Epithelial cell of esophagus (primary cell): ENCODE measurements at regions not wholly inside any gene's neighbourhood (a gene's known extent, or its start where the extent isn't known, plus 50 kb on each side); places are given as distances from the start of the nearest gene placed in this dataset.
"Not testable (repeated sequence)": the region's sequence is repeated elsewhere in the genome, so short reads cannot be mapped to it uniquely, and the experiment has no call there.

ENCODE experiments used
- DNase-seq: peaks from one replicate; pipeline ENCODE4 v3.0.0; 2010; ENCODE audit warnings: low read depth
- H3K4me3 ChIP-seq: 2 replicates; pipeline ENCODE4 v1.5.1; 2011; ENCODE audit warnings: mild to moderate bottlenecking, low read length, control low read depth
- TF ChIP-seq, protein P1 (sequence below): IDR thresholded peaks from 2 replicates; pipeline ENCODE4 v1.5.1; 2011; ENCODE audit warnings: low read depth, mild to moderate bottlenecking, low read length, control low read depth, inconsistent platforms; ENCODE audit not compliant: insufficient read depth; ENCODE audit errors: missing control alignments

DNA sequence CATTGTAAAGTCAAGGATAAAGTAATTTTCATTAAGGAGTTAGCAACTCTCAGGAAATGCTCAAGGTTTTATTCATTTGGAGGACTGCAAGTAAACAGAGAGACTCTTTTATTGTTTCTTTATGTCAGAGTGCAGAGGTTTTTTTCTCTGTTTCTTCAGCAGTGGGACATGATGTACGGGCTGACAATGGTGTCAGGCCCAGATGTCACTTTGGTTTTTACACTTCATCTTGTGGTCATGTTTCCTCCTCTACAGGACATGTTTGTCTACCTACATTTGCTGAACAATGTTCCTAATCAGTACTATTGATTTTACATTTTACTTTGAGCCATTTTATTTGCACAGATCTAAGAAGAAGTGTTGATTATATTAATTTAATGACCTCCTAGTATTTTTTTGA lies 72.8 kb upstream of the PARP8 start:
- no peak for DNase-seq

DNA sequence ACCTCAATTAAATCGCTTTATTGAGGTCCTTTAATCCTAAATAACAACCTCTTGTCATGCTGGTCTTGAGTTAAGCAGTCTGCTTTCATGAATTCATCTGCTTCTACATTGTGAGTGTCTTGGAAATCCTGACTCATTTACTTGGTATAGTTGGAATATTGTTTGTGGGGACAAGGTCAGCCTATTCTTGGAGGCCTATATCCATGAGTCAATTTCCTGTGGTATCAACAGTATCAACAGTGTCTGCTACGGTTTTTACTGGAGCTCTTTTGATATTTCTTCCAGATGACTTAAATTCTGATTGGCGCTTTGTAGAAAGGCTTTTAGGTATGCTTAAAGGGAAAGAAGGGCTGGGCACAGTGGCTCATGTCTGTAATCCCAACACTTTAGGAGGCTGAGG lies 71.2 kb upstream of the PARP8 start:
- DNase-seq, result peak; percentile 84
- TF ChIP-seq, protein P1, sequence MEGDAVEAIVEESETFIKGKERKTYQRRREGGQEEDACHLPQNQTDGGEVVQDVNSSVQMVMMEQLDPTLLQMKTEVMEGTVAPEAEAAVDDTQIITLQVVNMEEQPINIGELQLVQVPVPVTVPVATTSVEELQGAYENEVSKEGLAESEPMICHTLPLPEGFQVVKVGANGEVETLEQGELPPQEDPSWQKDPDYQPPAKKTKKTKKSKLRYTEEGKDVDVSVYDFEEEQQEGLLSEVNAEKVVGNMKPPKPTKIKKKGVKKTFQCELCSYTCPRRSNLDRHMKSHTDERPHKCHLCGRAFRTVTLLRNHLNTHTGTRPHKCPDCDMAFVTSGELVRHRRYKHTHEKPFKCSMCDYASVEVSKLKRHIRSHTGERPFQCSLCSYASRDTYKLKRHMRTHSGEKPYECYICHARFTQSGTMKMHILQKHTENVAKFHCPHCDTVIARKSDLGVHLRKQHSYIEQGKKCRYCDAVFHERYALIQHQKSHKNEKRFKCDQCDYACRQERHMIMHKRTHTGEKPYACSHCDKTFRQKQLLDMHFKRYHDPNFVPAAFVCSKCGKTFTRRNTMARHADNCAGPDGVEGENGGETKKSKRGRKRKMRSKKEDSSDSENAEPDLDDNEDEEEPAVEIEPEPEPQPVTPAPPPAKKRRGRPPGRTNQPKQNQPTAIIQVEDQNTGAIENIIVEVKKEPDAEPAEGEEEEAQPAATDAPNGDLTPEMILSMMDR, result no peak
- H3K4me3 ChIP-seq, result no peak overlapping the region

More for the DNA sequence above, 72.8 kb upstream of the PARP8 start:
- TF ChIP-seq, protein P1, result no peak
- no peak overlapping the region for H3K4me3 ChIP-seq

DNA sequence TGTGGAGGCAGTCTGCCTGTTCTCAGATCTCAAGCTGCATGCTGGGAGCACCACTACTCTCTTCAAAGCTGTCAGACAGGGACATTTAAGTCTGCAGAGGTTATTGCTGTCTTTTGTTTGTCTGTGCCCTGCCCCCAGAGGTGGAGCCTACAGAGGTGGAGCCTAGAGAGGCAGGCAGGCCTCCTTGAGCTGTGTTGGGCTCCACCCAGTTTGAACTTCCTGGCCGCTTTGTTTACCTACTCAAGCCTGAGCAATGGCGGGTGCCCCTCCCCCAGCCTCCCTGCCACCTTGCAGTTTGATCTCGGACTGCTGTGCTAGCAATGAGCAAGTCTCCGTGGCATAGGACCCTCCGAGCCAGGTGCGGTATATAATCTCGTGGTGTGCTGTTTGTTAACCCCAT lies 64.9 kb upstream of the PARP8 start:
- H3K4me3 ChIP-seq, DNase-seq: not testable (repeated sequence)

DNA sequence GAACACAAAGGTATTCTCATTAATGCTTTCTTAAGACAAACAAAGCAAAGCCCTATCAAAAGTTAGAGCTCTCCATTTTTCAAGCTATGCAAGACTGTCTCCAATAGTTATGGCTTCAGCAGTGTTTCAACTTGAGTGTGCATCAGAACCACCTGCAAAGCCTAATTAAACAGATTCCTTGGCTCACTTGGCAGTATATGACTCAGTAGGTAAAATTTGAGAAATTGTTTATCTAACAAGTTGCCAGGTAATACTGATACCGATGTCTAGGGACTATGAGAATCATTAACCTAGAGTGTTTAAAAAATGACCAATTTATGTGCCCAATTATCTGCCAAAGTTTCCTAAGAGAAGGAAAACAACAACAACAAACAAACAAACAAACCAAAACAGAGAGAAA lies 60.3 kb upstream of the PARP8 start:
- TF ChIP-seq, protein P1, result no peak
- peak; percentile 47 for DNase-seq
- H3K4me3 ChIP-seq, result no peak overlapping the region

DNA sequence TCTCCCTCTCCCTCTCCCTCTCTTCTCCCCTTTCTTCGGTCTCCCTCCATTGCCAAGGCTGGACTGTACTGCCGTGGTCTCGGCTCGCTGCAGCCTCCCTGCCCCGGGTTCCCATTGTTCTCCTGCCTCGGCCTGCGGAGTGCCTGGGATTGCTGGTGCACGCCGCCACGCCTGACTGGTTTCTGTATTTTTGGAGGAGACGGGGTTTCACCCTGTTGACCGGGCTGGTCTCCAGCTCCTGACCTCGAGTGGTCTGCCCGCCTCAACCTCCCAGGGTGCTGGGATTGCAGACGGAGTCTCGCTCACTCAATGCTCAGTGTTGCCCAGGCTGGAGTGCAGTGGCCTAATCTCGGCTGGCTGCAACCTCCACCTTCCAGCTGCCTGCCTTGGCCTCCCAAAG lies 59.0 kb upstream of the PARP8 start:
- not testable (repeated sequence) for H3K4me3 ChIP-seq, DNase-seq

DNA sequence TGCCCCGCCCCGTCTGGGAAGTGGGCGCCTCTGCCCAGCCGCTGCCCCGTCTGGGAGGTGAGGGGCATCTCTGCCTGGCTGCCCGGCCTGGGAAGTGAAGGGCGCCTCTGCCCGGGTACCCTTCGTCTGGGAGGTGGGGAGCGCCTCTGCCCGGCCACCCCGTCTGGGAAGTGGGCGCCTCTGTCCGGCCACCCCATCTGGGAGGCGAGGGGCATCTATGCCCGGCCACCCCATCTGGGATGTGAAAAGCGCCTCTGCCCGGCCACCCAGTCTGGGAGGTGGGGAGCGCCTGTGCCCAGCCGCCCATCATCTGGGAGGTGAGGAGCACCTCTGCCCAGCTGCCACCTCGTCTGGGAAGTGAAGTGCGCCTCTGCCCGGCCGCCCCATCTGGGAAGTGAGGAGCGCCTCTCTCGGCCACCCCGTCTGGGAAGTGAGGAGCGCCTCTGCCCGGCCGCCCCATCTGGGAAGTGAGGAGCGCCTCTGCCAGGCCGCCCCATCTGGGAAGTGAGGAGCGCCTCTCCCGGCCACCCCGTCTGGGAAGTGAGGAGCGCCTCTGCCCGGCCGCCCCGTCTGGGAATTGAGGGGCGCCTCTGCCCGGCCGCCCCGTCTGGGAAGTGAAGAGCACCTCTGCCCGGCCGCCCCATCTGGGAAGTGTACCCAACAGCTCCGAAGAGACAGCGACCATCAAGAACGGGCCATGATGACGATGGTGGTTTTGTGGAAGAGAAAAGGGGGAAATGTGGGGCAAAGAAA lies 58.3 kb upstream of the PARP8 start:
- H3K4me3 ChIP-seq, DNase-seq: not testable (repeated sequence)

DNA sequence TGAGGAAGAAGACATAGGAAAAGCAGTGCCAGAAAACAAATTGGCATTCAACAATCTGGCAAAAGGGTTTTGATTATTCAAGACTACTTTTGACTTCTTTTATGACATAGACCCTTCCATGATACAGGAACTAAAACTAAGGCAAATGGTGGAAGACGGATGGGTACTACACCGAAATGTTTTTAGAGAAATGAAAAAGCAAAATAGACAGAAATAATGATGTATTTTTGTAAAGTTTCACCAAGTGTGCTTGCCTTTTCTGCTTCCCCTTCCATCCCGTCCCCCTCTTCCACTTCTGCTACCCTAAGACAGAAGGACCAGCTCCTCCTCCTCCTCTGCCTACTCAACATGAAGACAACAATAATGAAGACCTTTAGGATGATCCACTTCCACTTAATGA lies 53.4 kb upstream of the PARP8 start:
- DNase-seq, H3K4me3 ChIP-seq: not testable (repeated sequence)
